G401 (cell line): ENCODE measurements at regions not wholly inside any gene's neighbourhood (a gene's known extent, or its start where the extent isn't known, plus 50 kb on each side); places are given as distances from the start of the nearest gene placed in this dataset.

Source experiments
- DNase-seq: peaks from one replicate; pipeline ENCODE4 v3.0.0-alpha.2; 2015; ENCODE audit warnings: low spot score
- in situ Hi-C: cut with HindIII; loops from 2 replicates; pipeline ENCODE4 v1.10.0; 2016; ENCODE audit warnings: low sequenced_read_pairs, mixed read lengths

GRCh38 chr6:24064832-24065231, 61.2 kb upstream of the NRSN1 start:
- in situ Hi-C loops = no loop called here
- DNase-seq = no peak

- in situ Hi-C loops = no loop called here
- DNase-seq = no peak
Measured at GRCh38 chr6:24069526-24069925, 56.5 kb upstream of the NRSN1 start.

- DNase-seq = no peak
- in situ Hi-C loops = no loop called here
Measured at GRCh38 chr6:24072038-24072746, 53.8 kb upstream of the NRSN1 start.

DNA sequence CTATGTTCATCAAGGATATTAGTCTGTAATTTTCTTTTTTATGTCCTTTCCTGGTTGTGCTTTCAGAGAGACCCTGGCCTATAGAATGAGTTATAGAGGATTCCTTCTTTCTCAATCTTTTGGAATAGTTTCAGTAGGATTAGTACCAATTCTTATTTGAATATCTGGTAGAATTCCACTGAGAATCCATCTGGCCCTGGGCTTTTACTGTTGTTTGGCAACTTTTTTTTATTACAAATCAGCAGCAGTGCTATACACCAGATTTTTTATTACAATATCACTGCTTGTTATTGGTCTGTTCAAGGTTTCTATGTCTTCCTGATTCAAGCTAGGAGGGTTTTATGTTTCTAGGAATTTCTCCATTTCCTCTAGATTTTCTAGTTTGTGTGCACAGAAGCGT, 50.0 kb upstream of the NRSN1 start:
- in situ Hi-C loops = no loop called here
- DNase-seq = no peak
